H9 (cell line): ENCODE measurements at regions not wholly inside any gene's neighbourhood (a gene's known extent, or its start where the extent isn't known, plus 50 kb on each side); places are given as distances from the start of the nearest gene placed in this dataset.
A peak's percentile ranks its signal among the peaks of the same experiment; 100 is the strongest.

ENCODE experiments used
- DNase-seq: peaks from one replicate; pipeline ENCODE4 v3.0.0-alpha.2; 2017
- H2AFZ ChIP-seq: one replicate; pipeline ENCODE4 v1.6.1; 2013; ENCODE audit warnings: mild to moderate bottlenecking, low read length, control low read depth, moderate library complexity
- H2AK5ac ChIP-seq: 2 replicates; pipeline ENCODE4 v1.6.1; 2013; ENCODE audit warnings: low read length, control low read depth, mixed read lengths; ENCODE audit not compliant: insufficient read length
- H2BK120ac ChIP-seq: one replicate; pipeline ENCODE4 v1.6.1; 2013; ENCODE audit warnings: low read depth, mild to moderate bottlenecking, low read length, control low read depth, inconsistent platforms; ENCODE audit not compliant: poor library complexity, severe bottlenecking
- H2BK12ac ChIP-seq: 2 replicates; pipeline ENCODE4 v1.6.1; 2013; ENCODE audit warnings: low read length, control low read depth, mixed read lengths, low read depth; ENCODE audit not compliant: insufficient read length
- H2BK15ac ChIP-seq: 2 replicates; pipeline ENCODE4 v1.6.1; 2013; ENCODE audit warnings: low read depth, low read length, control low read depth
- H2BK20ac ChIP-seq: one replicate; pipeline ENCODE4 v1.6.1; 2013; ENCODE audit warnings: low read depth, mild to moderate bottlenecking, low read length, control low read depth, inconsistent platforms; ENCODE audit not compliant: poor library complexity, severe bottlenecking
- H2BK5ac ChIP-seq: 2 replicates; pipeline ENCODE4 v1.6.1; 2013; ENCODE audit warnings: low read length, control low read depth, mixed read lengths; ENCODE audit not compliant: insufficient read length
- H3K14ac ChIP-seq: 2 replicates; pipeline ENCODE4 v1.6.1; 2013; ENCODE audit warnings: low read length, control low read depth; ENCODE audit not compliant: insufficient read depth
- H3K18ac ChIP-seq: 2 replicates; pipeline ENCODE4 v1.6.1; 2013; ENCODE audit warnings: low read depth, mild to moderate bottlenecking, mixed read lengths, low read length, control low read depth; ENCODE audit not compliant: insufficient read length
- H3K23ac ChIP-seq: 2 replicates; pipeline ENCODE4 v1.6.1; 2013; ENCODE audit warnings: low read length, control low read depth, mixed read lengths, low read depth; ENCODE audit not compliant: insufficient read length
- H3K23me2 ChIP-seq: 2 replicates; pipeline ENCODE4 v1.6.1; 2013; ENCODE audit warnings: low read depth, mild to moderate bottlenecking, mixed read lengths, low read length, control low read depth; ENCODE audit not compliant: insufficient read length, poor library complexity, severe bottlenecking
- H3K27ac ChIP-seq: 2 replicates; pipeline ENCODE4 v1.5.1; 2013; ENCODE audit warnings: low read length, control low read depth, mixed read lengths, low read depth; ENCODE audit not compliant: insufficient read length
- H3K27me3 ChIP-seq: 2 replicates; pipeline ENCODE4 v1.6.1; 2013; ENCODE audit warnings: low read length, control low read depth, inconsistent platforms; ENCODE audit not compliant: insufficient read depth
- H3K4ac ChIP-seq: 2 replicates; pipeline ENCODE4 v1.6.1; 2013; ENCODE audit warnings: low read depth, mild to moderate bottlenecking, control low read depth, inconsistent platforms, low read length, moderate library complexity
- H3K4me1 ChIP-seq: 2 replicates; pipeline ENCODE4 v1.6.1; 2013; ENCODE audit warnings: low read length, control low read depth, inconsistent platforms; ENCODE audit not compliant: insufficient read depth
- H3K4me2 ChIP-seq: 2 replicates; pipeline ENCODE4 v1.6.1; 2013; ENCODE audit warnings: low read length, control low read depth, mixed read lengths; ENCODE audit not compliant: insufficient read length, insufficient read depth
- H3K56ac ChIP-seq: 2 replicates; pipeline ENCODE4 v1.6.1; 2013; ENCODE audit warnings: low read depth, mild to moderate bottlenecking, mixed read lengths, low read length, control low read depth; ENCODE audit not compliant: insufficient read length
- H3K79me1 ChIP-seq: 2 replicates; pipeline ENCODE4 v1.6.1; 2013; ENCODE audit warnings: low read depth, mild to moderate bottlenecking, moderate library complexity, low read length, control low read depth, inconsistent platforms; ENCODE audit not compliant: insufficient read depth, poor library complexity, severe bottlenecking
- H3K79me2 ChIP-seq: 2 replicates; pipeline ENCODE4 v1.6.1; 2013; ENCODE audit warnings: low read length, control low read depth, inconsistent platforms; ENCODE audit not compliant: insufficient read depth
- H3K9ac ChIP-seq: 2 replicates; pipeline ENCODE4 v1.6.1; 2013; ENCODE audit warnings: low read length, control low read depth, mixed read lengths; ENCODE audit not compliant: insufficient read length; ENCODE audit errors: extremely low read depth
- H3K9me3 ChIP-seq: one replicate; pipeline ENCODE4 v1.6.1; 2013; ENCODE audit warnings: low read depth, low read length, inconsistent platforms; ENCODE audit not compliant: control insufficient read depth
- H3T11ph ChIP-seq: one replicate; pipeline ENCODE4 v1.6.1; 2013; ENCODE audit warnings: mild to moderate bottlenecking, low read length, control low read depth, inconsistent platforms
- H4K20me1 ChIP-seq: one replicate; pipeline ENCODE4 v1.6.1; 2013; ENCODE audit not compliant: control insufficient read depth, insufficient read length, insufficient read depth
- H4K5ac ChIP-seq: 2 replicates; pipeline ENCODE4 v1.6.1; 2013; ENCODE audit warnings: low read depth, mild to moderate bottlenecking, mixed read lengths, low read length, control low read depth; ENCODE audit not compliant: insufficient read length
- H4K8ac ChIP-seq: replicated peaks from 2 replicates; pipeline ENCODE4 v1.6.1; 2013; ENCODE audit warnings: low read length, control low read depth, mixed read lengths, low read depth; ENCODE audit not compliant: insufficient read length
- H4K91ac ChIP-seq: 2 replicates; pipeline ENCODE4 v1.6.1; 2013; ENCODE audit warnings: low read depth, mild to moderate bottlenecking, moderate library complexity, mixed read lengths, low read length, control low read depth; ENCODE audit not compliant: insufficient read length
- H3K27ac Mint-ChIP-seq, 3 experiments: 2 replicates in 2 of 3; 3 replicates in 1 of 3; pipeline ENCODE4 v1.8.0; 2020 to 2021; ENCODE audit warnings: mixed read lengths in 3 of 3, mild to moderate bottlenecking in 1 of 3, moderate library complexity in 1 of 3
- H3K27me3 Mint-ChIP-seq: 2 replicates; pipeline ENCODE4 v1.8.0; 2021; ENCODE audit warnings: low read depth, mild to moderate bottlenecking, moderate library complexity, mixed read lengths
- H3K36me3 Mint-ChIP-seq, 3 experiments: 2 replicates in 2 of 3; 3 replicates in 1 of 3; pipeline ENCODE4 v1.8.0; 2020 to 2021; ENCODE audit warnings: low read depth in 3 of 3, mixed read lengths in 3 of 3; ENCODE audit not compliant: insufficient read depth in 1 of 3
- H3K4me1 Mint-ChIP-seq, 2 experiments: 2 replicates each; pipeline ENCODE4 v1.8.0; 2020; ENCODE audit warnings: mixed read lengths in 2 of 2
- H3K4me3 Mint-ChIP-seq, 2 experiments: 2 replicates in 1 of 2; 3 replicates in 1 of 2; pipeline ENCODE4 v1.8.0; 2020 to 2021; ENCODE audit warnings: mild to moderate bottlenecking in 2 of 2, mixed read lengths in 2 of 2, moderate library complexity in 1 of 2
- H3K9me3 Mint-ChIP-seq, 2 experiments: 2 replicates in 1 of 2; 3 replicates in 1 of 2; pipeline ENCODE4 v1.8.0; 2020; ENCODE audit warnings: mild to moderate bottlenecking in 2 of 2, mixed read lengths in 2 of 2, moderate library complexity in 1 of 2
- CTCF ChIP-seq: fragments of 200-600 bp; sonication (generic); conservative IDR thresholded peaks from 3 replicates; pipeline ENCODE4 v1.8.0; 2021; ENCODE audit warnings: antibody characterized with exemption, mild to moderate bottlenecking
- WGBS: extraction: QIAGEN DNeasy Blood & Tissue Kit; methylation state at CpG from one replicate; pipeline ENCODE4 v1.1.7; 2013; ENCODE audit warnings: missing lambda C conversion rate, low lambda C conversion rate, mixed read lengths; ENCODE audit not compliant: insufficient read length; ENCODE audit errors: extremely low coverage; 5-methylcytosine and 5-hydroxymethylcytosine counted together

- DNase-seq: no peak
- H3T11ph ChIP-seq: no peak overlapping the region
- H4K20me1 ChIP-seq: no peaks in the 10 kb centered on the region
- Mint-ChIP-seq H3K9me3 (peaks cover 6 to 10% of the 10 kb centered on the region in 2 experiments; a peak in 4 of 5 replicates), H3K27me3 (no peaks in the 10 kb centered on the region; the same call in 1 of the 2 replicates), H3K4me3 (no peak overlapping the region), H3K36me3 (peaks cover 5 to 6% (median 5%) of the 10 kb centered on the region in 3 experiments; a peak in 2 of 7 replicates), H3K4me1 (no peaks in the 10 kb centered on the region), H3K27ac (peak overlapping the region in 1 of 3 experiments; percentile 48; a peak in 1 of 7 replicates)
- no peak overlapping the region for H3K4ac ChIP-seq
- no CpG with 5 or more reads among the region's 6 CpGs for WGBS
- H2BK12ac ChIP-seq: no peak overlapping the region
- H3K9me3 ChIP-seq: no peaks in the 10 kb centered on the region
- no peak overlapping the region for H2BK15ac ChIP-seq
- no peaks in the 10 kb centered on the region for H3K23me2 ChIP-seq
- no peak overlapping the region for H4K91ac ChIP-seq
- no peaks in the 10 kb centered on the region for H3K79me2 ChIP-seq
- H2BK5ac ChIP-seq: no peak overlapping the region
- H3K4me1 ChIP-seq: no peaks in the 10 kb centered on the region
- H4K5ac ChIP-seq: no peak overlapping the region
- no peak for TF ChIP-seq CTCF
- H4K8ac ChIP-seq: no peak overlapping the region
- no peak overlapping the region for H3K9ac ChIP-seq
- no peak overlapping the region for H2AK5ac ChIP-seq
- H3K79me1 ChIP-seq: no peaks in the 10 kb centered on the region
- H3K56ac ChIP-seq: no peak overlapping the region
- no peak overlapping the region for H3K23ac ChIP-seq
- H3K18ac ChIP-seq: no peak overlapping the region
- H2AFZ ChIP-seq: no peak overlapping the region
- H3K14ac ChIP-seq: no peak overlapping the region
- H3K4me2 ChIP-seq: no peak overlapping the region
- no peaks in the 10 kb centered on the region for H3K27me3 ChIP-seq
- H2BK20ac ChIP-seq: no peak overlapping the region
- H2BK120ac ChIP-seq: no peak overlapping the region
- no peak overlapping the region for H3K27ac ChIP-seq
Measured at GRCh38 chr10:58995058-58995596, 181.3 kb upstream of the PHYHIPL start.
